HT-29 (cell line): ENCODE measurements at regions not wholly inside any gene's neighbourhood (a gene's known extent, or its start where the extent isn't known, plus 50 kb on each side); places are given as distances from the start of the nearest gene placed in this dataset.
"Not testable (repeated sequence)": the region's sequence is repeated elsewhere in the genome, so short reads cannot be mapped to it uniquely, and the experiment has no call there.

Source experiments
- DNase-seq: peaks from one replicate; pipeline ENCODE4 v3.0.0-alpha.2; 2015; ENCODE audit warnings: low spot score

GRCh38 chr22:11053403-11054344 lies 4474.3 kb upstream of the OR11H1 start:
- DNase-seq, result not testable (repeated sequence)

- not testable (repeated sequence) for DNase-seq
These were observed 4473.3 kb upstream of the OR11H1 start for GRCh38 chr22:11054681-11055080.

GRCh38 chr22:11055176-11055575 lies 4472.8 kb upstream of the OR11H1 start:
- DNase-seq, result not testable (repeated sequence)

- DNase-seq, result not testable (repeated sequence)
These were observed 4469.9 kb upstream of the OR11H1 start for GRCh38 chr22:11057955-11058547.

- DNase-seq, result not testable (repeated sequence)
These were observed 4468.9 kb upstream of the OR11H1 start for GRCh38 chr22:11059129-11059528.

GRCh38 chr22:11060797-11061196 lies 4467.2 kb upstream of the OR11H1 start:
- DNase-seq, result not testable (repeated sequence)

- not testable (repeated sequence) for DNase-seq
These were observed 4465.5 kb upstream of the OR11H1 start for GRCh38 chr22:11062534-11062933.

- DNase-seq, result not testable (repeated sequence)
These were observed 4464.8 kb upstream of the OR11H1 start for GRCh38 chr22:11063022-11063685.

GRCh38 chr22:11065210-11065609 lies 4462.8 kb upstream of the OR11H1 start:
- not testable (repeated sequence) for DNase-seq

- not testable (repeated sequence) for DNase-seq
These were observed 4462.0 kb upstream of the OR11H1 start for GRCh38 chr22:11065876-11066457.

GRCh38 chr22:11066458-11067285 lies 4461.3 kb upstream of the OR11H1 start:
- no peak for DNase-seq

GRCh38 chr22:11067286-11067871 lies 4460.6 kb upstream of the OR11H1 start:
- DNase-seq, result not testable (repeated sequence)

GRCh38 chr22:11067937-11068336 lies 4460.1 kb upstream of the OR11H1 start:
- DNase-seq, result not testable (repeated sequence)

GRCh38 chr22:11068406-11068805 lies 4459.6 kb upstream of the OR11H1 start:
- not testable (repeated sequence) for DNase-seq
